ENCODE measurements at regions not wholly inside any gene's neighbourhood (a gene's known extent, or its start where the extent isn't known, plus 50 kb on each side); places are given as distances from the start of the nearest gene placed in this dataset.

DNA sequence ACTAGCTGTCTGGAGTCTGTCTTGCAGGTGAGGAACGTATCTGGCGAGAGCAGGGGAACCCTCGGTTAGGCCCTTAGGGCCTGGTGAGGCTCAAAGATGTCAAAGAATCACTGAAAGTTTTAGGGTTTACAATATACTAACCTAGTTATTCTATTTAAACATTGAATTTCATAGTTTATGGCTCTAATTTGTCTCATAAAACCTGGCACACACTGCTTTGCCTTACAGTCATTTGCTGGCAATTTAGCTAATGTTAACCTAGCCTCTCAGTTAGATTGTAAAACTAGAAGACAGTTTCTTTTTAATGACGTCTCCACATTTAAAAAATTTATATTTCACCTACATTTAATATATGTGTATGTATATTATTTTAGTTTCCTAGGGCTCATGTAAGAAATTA is 89.6 kb upstream of the DOCK10 start:
- TF ChIP-seq POLR2AphosphoS5 (IDR thresholded peaks at IDR 0.05; ENCODE audit: low read depth, low read length) (no peak), SIN3A (IDR thresholded peaks at IDR 0.05; ENCODE audit: borderline replicate concordance, insufficient read depth, low read depth, low read length) (no peak), TCF7L2 (IDR thresholded peaks at IDR 0.05; ENCODE audit: low read depth, low read length) (no peak)
- TF ChIP-seq, protein P1, sequence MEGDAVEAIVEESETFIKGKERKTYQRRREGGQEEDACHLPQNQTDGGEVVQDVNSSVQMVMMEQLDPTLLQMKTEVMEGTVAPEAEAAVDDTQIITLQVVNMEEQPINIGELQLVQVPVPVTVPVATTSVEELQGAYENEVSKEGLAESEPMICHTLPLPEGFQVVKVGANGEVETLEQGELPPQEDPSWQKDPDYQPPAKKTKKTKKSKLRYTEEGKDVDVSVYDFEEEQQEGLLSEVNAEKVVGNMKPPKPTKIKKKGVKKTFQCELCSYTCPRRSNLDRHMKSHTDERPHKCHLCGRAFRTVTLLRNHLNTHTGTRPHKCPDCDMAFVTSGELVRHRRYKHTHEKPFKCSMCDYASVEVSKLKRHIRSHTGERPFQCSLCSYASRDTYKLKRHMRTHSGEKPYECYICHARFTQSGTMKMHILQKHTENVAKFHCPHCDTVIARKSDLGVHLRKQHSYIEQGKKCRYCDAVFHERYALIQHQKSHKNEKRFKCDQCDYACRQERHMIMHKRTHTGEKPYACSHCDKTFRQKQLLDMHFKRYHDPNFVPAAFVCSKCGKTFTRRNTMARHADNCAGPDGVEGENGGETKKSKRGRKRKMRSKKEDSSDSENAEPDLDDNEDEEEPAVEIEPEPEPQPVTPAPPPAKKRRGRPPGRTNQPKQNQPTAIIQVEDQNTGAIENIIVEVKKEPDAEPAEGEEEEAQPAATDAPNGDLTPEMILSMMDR (IDR thresholded peaks at IDR 0.05) = no peak
- TF ChIP-seq, protein P2, sequence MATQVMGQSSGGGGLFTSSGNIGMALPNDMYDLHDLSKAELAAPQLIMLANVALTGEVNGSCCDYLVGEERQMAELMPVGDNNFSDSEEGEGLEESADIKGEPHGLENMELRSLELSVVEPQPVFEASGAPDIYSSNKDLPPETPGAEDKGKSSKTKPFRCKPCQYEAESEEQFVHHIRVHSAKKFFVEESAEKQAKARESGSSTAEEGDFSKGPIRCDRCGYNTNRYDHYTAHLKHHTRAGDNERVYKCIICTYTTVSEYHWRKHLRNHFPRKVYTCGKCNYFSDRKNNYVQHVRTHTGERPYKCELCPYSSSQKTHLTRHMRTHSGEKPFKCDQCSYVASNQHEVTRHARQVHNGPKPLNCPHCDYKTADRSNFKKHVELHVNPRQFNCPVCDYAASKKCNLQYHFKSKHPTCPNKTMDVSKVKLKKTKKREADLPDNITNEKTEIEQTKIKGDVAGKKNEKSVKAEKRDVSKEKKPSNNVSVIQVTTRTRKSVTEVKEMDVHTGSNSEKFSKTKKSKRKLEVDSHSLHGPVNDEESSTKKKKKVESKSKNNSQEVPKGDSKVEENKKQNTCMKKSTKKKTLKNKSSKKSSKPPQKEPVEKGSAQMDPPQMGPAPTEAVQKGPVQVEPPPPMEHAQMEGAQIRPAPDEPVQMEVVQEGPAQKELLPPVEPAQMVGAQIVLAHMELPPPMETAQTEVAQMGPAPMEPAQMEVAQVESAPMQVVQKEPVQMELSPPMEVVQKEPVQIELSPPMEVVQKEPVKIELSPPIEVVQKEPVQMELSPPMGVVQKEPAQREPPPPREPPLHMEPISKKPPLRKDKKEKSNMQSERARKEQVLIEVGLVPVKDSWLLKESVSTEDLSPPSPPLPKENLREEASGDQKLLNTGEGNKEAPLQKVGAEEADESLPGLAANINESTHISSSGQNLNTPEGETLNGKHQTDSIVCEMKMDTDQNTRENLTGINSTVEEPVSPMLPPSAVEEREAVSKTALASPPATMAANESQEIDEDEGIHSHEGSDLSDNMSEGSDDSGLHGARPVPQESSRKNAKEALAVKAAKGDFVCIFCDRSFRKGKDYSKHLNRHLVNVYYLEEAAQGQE (IDR thresholded peaks at IDR 0.05; ENCODE audit: insufficient read depth in 1 of 2, low read depth in 2 of 2, low read length in 1 of 2) = no peak

Data from Panc1 (cell line).